ENCODE measurements at regions not wholly inside any gene's neighbourhood (a gene's known extent, or its start where the extent isn't known, plus 50 kb on each side); places are given as distances from the start of the nearest gene placed in this dataset.
A peak's percentile ranks its signal among the peaks of the same experiment; 100 is the strongest.

- Histone ChIP-seq H3K27me3 (ENCODE audit: control insufficient read depth in 2 of 2, insufficient read depth in 2 of 2, low read length in 2 of 2) (no peaks in the 10 kb centered on the region), H4K20me1 (replicated peaks; ENCODE audit: control insufficient read depth, insufficient read depth, low read length) (no peaks in the 10 kb centered on the region), H3K27ac (ENCODE audit: extremely low read depth, low read depth, low read length) (no peak overlapping the region), H3K79me2 (ENCODE audit: control insufficient read depth, insufficient read depth, low read length) (no peaks in the 10 kb centered on the region), H3K9ac (ENCODE audit: insufficient read depth in 1 of 2, low read depth in 2 of 2, low read length in 2 of 2) (no peak overlapping the region), H3K4me1 (replicated peaks in 1 of 2; ENCODE audit: control insufficient read depth in 2 of 2, insufficient read depth in 2 of 2, low read length in 2 of 2) (peaks cover 4 to 6% of the 10 kb centered on the region in 2 experiments; a peak in 4 of 5 replicates), H3K4me3 (no peak overlapping the region), H3K36me3 (ENCODE audit: control insufficient read depth, insufficient read depth, low read length) (no peaks in the 10 kb centered on the region), H3K4me2 (ENCODE audit: insufficient read depth, low read length) (no peak overlapping the region), H2AFZ (ENCODE audit: low read depth, low read length) (no peak overlapping the region), H3K9me1 (ENCODE audit: control insufficient read depth, insufficient read depth, low read length) (no peaks in the 10 kb centered on the region), H3K9me3 (replicated peaks; ENCODE audit: control insufficient read depth, insufficient read depth, low read depth, low read length) (no peaks in the 10 kb centered on the region)
- intact Hi-C loops (cut with micrococcal nuclease) = loop anchor here (1.0 kb wide), 1 partner anchor 153 kb away; no protein-coding TSS in a partner anchor
- no peak for FAIRE-seq
- no peak for ATAC-seq
- in situ Hi-C loops (cut with MboI) = no loop called here
- no TSS peak for BruUV-seq (replicated peaks)
- ChIA-PET POLR2A (interaction anchor here (0.9 to 1.2 kb wide), 3 partner anchors 117 to 154 kb away, joined by 3 to 6 read pairs (median 3); no protein-coding TSS in a partner anchor), CTCF (ENCODE audit: low intra/inter-chr PET ratio) (interaction anchor here (1.6 to 1.8 kb wide), 3 partner anchors 8 to 180 kb away, joined by 7 to 9 read pairs (median 7); no protein-coding TSS in a partner anchor)
- TF ChIP-seq RBM25 (IDR thresholded peaks at IDR 0.05; ENCODE audit: low read depth, low read length, severe bottlenecking) (peak; percentile 86), CREB1 (IDR thresholded peaks at IDR 0.05) (no peak), CREB1 (CRISPR knock-in tag; IDR thresholded peaks at IDR 0.05) (no peak), KDM1A (IDR thresholded peaks at IDR 0.05) (peak; percentile 17 to 54; a peak in 1 of 4 replicates), CTBP1 (IDR thresholded peaks at IDR 0.05; ENCODE audit: borderline replicate concordance) (no peak), ZNF766 (CRISPR knock-in tag; conservative IDR thresholded peaks at IDR 0.05) (0 out of 2 replicates have a peak, but pooled peaks have one; percentile 31), TGIF2 (CRISPR knock-in tag; IDR thresholded peaks at IDR 0.05) (no peak), HDAC2 (IDR thresholded peaks at IDR 0.05) (0 out of 2 replicates have a peak, but pooled peaks have one; percentile 29), BCOR (IDR thresholded peaks at IDR 0.05) (peak; percentile 83), NFIC (IDR thresholded peaks at IDR 0.05) (peak; percentile 68), RREB1 (CRISPR knock-in tag; IDR thresholded peaks at IDR 0.05) (no peak), ZNF431 (CRISPR knock-in tag; IDR thresholded peaks at IDR 0.05) (peak; percentile 94), ADNP (tag; IDR thresholded peaks at IDR 0.05) (peak; percentile 73)
- no peak for DNase-seq (ENCODE audit: extremely low read depth in 1 of 4, low spot score in 3 of 4)
- WGBS (ENCODE audit: insufficient coverage, low coverage, missing lambda C conversion rate) = 58% methylated on average over 7 of the region's 7 CpGs
These were observed 62.8 kb upstream of the CAPRIN1 start for GRCh38 chr11:33988586-33989370.

All from K562 (cell line).